ACC112 (cell line): ENCODE measurements at regions not wholly inside any gene's neighbourhood (a gene's known extent, or its start where the extent isn't known, plus 50 kb on each side); places are given as distances from the start of the nearest gene placed in this dataset.
"Not testable (repeated sequence)": the region's sequence is repeated elsewhere in the genome, so short reads cannot be mapped to it uniquely, and the experiment has no call there.

Source experiments
- H2AFZ ChIP-seq: fragments of 200-600 bp; sonication (generic); one replicate; pipeline ENCODE4 v1.6.0; 2017; ENCODE audit warnings: antibody characterized with exemption, low read length; ENCODE audit not compliant: unreplicated experiment
- H3K27ac ChIP-seq: fragments of 200-600 bp; sonication (generic); 2 replicates; pipeline ENCODE4 v1.5.1; 2014; ENCODE audit warnings: low read depth, mild to moderate bottlenecking, antibody characterized with exemption, low read length, moderate library complexity
- H3K27me3 ChIP-seq: fragments of 200-600 bp; sonication (generic); 2 replicates; pipeline ENCODE4 v1.6.1; 2014; ENCODE audit warnings: mild to moderate bottlenecking, antibody characterized with exemption, low read length, moderate library complexity, mixed read lengths; ENCODE audit not compliant: insufficient read depth
- H3K36me3 ChIP-seq: fragments of 200-600 bp; sonication (generic); 2 replicates; pipeline ENCODE4 v1.6.1; 2016; ENCODE audit warnings: mild to moderate bottlenecking, antibody characterized with exemption, low read length, moderate library complexity, mixed read lengths; ENCODE audit not compliant: insufficient read depth
- H3K4me1 ChIP-seq: fragments of 200-600 bp; sonication (generic); one replicate; pipeline ENCODE4 v1.6.1; 2016; ENCODE audit warnings: low read length, mixed read lengths; ENCODE audit not compliant: insufficient read depth, unreplicated experiment, control insufficient read depth
- H3K4me3 ChIP-seq: fragments of 200-600 bp; sonication (generic); 2 replicates; pipeline ENCODE4 v1.5.1; 2014; ENCODE audit warnings: mild to moderate bottlenecking, low read depth, low read length
- H3K79me2 ChIP-seq: fragments of 200-600 bp; sonication (generic); one replicate; pipeline ENCODE4 v1.6.0; 2016; ENCODE audit warnings: low read length; ENCODE audit not compliant: control insufficient read depth, unreplicated experiment, insufficient read depth

- no peaks in the 10 kb centered on the region for H3K79me2 ChIP-seq
- peaks cover under 1% of the 10 kb centered on the region for H3K4me1 ChIP-seq
- H3K27me3 ChIP-seq = no peaks in the 10 kb centered on the region
- H3K4me3 ChIP-seq = no peak overlapping the region
- no peaks in the 10 kb centered on the region for H3K36me3 ChIP-seq
- H2AFZ ChIP-seq = no peak overlapping the region
- no peak overlapping the region for H3K27ac ChIP-seq
These were observed 162.0 kb downstream of the C1D start for GRCh38 chr2:67900826-67901225.

GRCh38 chr2:67904566-67904965, 158.2 kb downstream of the C1D start:
- Histone ChIP-seq H3K27ac (no peak overlapping the region), H3K4me1 (no peaks in the 10 kb centered on the region), H3K27me3 (no peaks in the 10 kb centered on the region), H3K36me3 (no peaks in the 10 kb centered on the region), H3K4me3 (no peak overlapping the region), H2AFZ (peak overlapping the region; percentile 6), H3K79me2 (no peaks in the 10 kb centered on the region)

- H3K27ac ChIP-seq = no peak overlapping the region
- H3K27me3 ChIP-seq = no peaks in the 10 kb centered on the region
- no peak overlapping the region for H3K4me3 ChIP-seq
- H3K36me3 ChIP-seq = no peaks in the 10 kb centered on the region
- no peaks in the 10 kb centered on the region for H3K4me1 ChIP-seq
- H3K79me2 ChIP-seq = no peaks in the 10 kb centered on the region
- peak overlapping the region; percentile 6 for H2AFZ ChIP-seq
These were observed 157.8 kb downstream of the C1D start for GRCh38 chr2:67904966-67905365.

GRCh38 chr2:67906547-67906946, 156.3 kb downstream of the C1D start:
- H2AFZ ChIP-seq, H3K4me3 ChIP-seq, H3K79me2 ChIP-seq, H3K36me3 ChIP-seq, H3K27me3 ChIP-seq, H3K27ac ChIP-seq, H3K4me1 ChIP-seq: not testable (repeated sequence)

- Histone ChIP-seq H3K27ac (peak overlapping the region; percentile 89), H3K79me2 (no peaks in the 10 kb centered on the region), H3K4me1 (peaks cover 20% of the 10 kb centered on the region), H3K4me3 (peak overlapping the region; percentile 14; the same call in 1 of the 2 replicates), H3K36me3 (no peaks in the 10 kb centered on the region), H3K27me3 (no peaks in the 10 kb centered on the region), H2AFZ (no peak overlapping the region)
These were observed 145.3 kb downstream of the C1D start for GRCh38 chr2:67917332-67918054.

GRCh38 chr2:67918471-67918870, 144.3 kb downstream of the C1D start:
- peaks cover 26% of the 10 kb centered on the region for H3K4me1 ChIP-seq
- H3K36me3 ChIP-seq = no peaks in the 10 kb centered on the region
- H3K27me3 ChIP-seq = no peaks in the 10 kb centered on the region
- H2AFZ ChIP-seq = peak overlapping the region; percentile 24
- H3K4me3 ChIP-seq = no peak overlapping the region
- no peaks in the 10 kb centered on the region for H3K79me2 ChIP-seq
- peak overlapping the region; percentile 89 for H3K27ac ChIP-seq

- Histone ChIP-seq H3K4me1 (peaks cover 33% of the 10 kb centered on the region), H2AFZ (no peak overlapping the region), H3K79me2 (no peaks in the 10 kb centered on the region), H3K36me3 (no peaks in the 10 kb centered on the region), H3K27me3 (no peaks in the 10 kb centered on the region), H3K4me3 (no peak overlapping the region), H3K27ac (no peak overlapping the region)
These were observed 143.3 kb downstream of the C1D start for GRCh38 chr2:67919490-67919889.

- Histone ChIP-seq H3K4me3 (no peak overlapping the region), H3K27me3 (no peaks in the 10 kb centered on the region), H3K36me3 (no peaks in the 10 kb centered on the region), H3K27ac (no peak overlapping the region), H3K4me1 (peaks cover 26% of the 10 kb centered on the region), H3K79me2 (no peaks in the 10 kb centered on the region), H2AFZ (no peak overlapping the region)
These were observed 140.6 kb downstream of the C1D start for GRCh38 chr2:67922080-67922785.

- no peaks in the 10 kb centered on the region for H3K79me2 ChIP-seq
- no peak overlapping the region for H3K27ac ChIP-seq
- H2AFZ ChIP-seq = no peak overlapping the region
- H3K4me1 ChIP-seq = peaks cover 16% of the 10 kb centered on the region
- H3K36me3 ChIP-seq = no peaks in the 10 kb centered on the region
- peak overlapping the region; percentile 8; the same call in 1 of the 2 replicates for H3K4me3 ChIP-seq
- H3K27me3 ChIP-seq = no peaks in the 10 kb centered on the region
These were observed 139.1 kb downstream of the C1D start for GRCh38 chr2:67923696-67924095.

GRCh38 chr2:67927501-67927900, 135.3 kb downstream of the C1D start:
- Histone ChIP-seq H3K79me2 (no peaks in the 10 kb centered on the region), H3K4me3 (no peak overlapping the region), H3K36me3 (no peaks in the 10 kb centered on the region), H2AFZ (no peak overlapping the region), H3K4me1 (peaks cover 12% of the 10 kb centered on the region), H3K27ac (no peak overlapping the region), H3K27me3 (no peaks in the 10 kb centered on the region)

- Histone ChIP-seq H3K4me1 (no peaks in the 10 kb centered on the region), H3K27ac (no peak overlapping the region), H3K27me3 (no peaks in the 10 kb centered on the region), H3K79me2 (no peaks in the 10 kb centered on the region), H2AFZ (no peak overlapping the region), H3K36me3 (no peaks in the 10 kb centered on the region), H3K4me3 (no peak overlapping the region)
These were observed 132.6 kb downstream of the C1D start for GRCh38 chr2:67930156-67930555.
